HG02623 (cell line): ENCODE measurements at regions not wholly inside any gene's neighbourhood (a gene's known extent, or its start where the extent isn't known, plus 50 kb on each side); places are given as distances from the start of the nearest gene placed in this dataset.

Experiments
- ATAC-seq: cut with Tn5 transposase; IDR thresholded peaks from one replicate; pipeline ENCODE4 v1.9.1; 2021; ENCODE audit warnings: moderate library complexity; ENCODE audit not compliant: unreplicated experiment

- no peak for ATAC-seq
Measured at GRCh38 chr3:83302091-83302490, 1540.6 kb upstream of the GBE1 start.

GRCh38 chr3:83317605-83318004, 1556.2 kb upstream of the GBE1 start:
- no peak for ATAC-seq

DNA sequence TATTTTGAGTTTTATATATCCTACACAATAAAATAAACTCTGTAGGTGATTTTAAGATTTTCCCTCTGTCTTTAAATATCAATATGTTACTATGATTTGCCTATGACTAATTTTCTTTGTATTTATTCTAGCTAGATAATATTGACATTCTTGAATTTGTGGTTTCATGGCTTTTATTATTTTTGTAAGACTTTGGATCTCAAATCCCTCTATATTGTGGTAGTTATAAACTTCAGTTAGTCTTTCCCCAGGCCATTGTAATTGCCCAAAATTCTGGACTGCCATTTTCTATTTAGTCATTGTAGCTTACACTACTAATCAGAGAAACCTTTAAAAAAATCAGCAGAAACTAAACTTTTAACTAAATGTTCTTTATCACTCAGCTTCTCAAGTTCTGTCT, 1559.3 kb upstream of the GBE1 start:
- no peak for ATAC-seq

DNA sequence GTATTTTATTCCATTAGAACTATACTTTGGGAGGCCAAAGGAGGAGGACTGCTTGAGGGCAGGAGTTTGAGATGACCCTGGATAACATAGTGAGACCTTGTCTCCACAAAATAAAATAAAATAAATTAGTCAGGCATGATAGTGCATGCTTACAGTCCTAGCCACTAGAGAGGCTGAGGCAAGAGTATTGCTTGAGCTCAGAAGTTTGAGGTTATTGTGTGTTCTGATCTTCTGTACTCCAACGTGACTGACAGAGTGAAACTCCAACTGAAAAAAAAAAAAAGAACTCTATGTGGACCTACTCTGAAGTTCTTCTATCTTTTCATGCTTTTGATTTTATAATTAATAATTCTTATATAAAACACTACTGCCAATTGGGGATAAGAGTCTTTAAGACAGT, 1560.0 kb upstream of the GBE1 start:
- ATAC-seq, result no peak

- no peak for ATAC-seq
Measured at GRCh38 chr3:83321891-83322290, 1560.4 kb upstream of the GBE1 start.

GRCh38 chr3:83354205-83354604, 1592.8 kb upstream of the GBE1 start:
- ATAC-seq, result no peak

GRCh38 chr3:83393276-83393675, 1565.5 kb upstream of the CADM2 start:
- ATAC-seq, result no peak

GRCh38 chr3:83403927-83404326, 1554.9 kb upstream of the CADM2 start:
- ATAC-seq, result no peak

- no peak for ATAC-seq
Measured at GRCh38 chr3:83426300-83426699, 1532.5 kb upstream of the CADM2 start.

DNA sequence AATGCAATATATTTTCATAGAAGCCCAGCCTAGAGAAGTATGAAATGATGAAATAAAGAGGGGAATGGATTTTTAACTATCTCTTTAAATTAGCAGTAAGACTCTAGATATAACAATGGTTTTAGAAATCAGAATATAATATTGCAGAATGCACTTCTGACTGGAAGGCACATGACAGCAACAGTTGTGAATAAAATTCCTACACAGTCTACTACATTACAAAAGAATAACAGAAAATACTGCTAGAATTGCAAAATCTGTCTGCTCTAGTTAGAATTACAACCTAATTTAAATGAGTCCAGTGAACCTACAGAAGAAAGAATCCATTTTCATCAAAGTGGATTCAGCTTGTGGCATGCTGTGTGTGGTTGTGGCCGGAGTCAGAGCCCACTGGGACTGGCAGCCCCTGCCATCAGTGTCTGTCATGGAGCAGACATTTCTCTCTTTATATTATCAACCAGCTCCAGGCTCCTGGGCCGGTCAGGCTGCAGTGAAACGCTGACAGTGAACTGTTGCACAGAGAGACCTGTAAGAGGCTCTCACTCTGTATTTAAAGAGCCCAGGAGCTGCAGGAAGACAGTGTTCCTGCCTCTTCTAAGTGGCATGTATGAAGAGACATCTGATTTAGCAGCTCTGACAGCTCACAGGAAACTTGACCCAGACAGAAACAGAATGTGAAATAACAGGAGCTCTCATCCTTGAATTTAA, 1523.8 kb upstream of the CADM2 start:
- ATAC-seq, result no peak

DNA sequence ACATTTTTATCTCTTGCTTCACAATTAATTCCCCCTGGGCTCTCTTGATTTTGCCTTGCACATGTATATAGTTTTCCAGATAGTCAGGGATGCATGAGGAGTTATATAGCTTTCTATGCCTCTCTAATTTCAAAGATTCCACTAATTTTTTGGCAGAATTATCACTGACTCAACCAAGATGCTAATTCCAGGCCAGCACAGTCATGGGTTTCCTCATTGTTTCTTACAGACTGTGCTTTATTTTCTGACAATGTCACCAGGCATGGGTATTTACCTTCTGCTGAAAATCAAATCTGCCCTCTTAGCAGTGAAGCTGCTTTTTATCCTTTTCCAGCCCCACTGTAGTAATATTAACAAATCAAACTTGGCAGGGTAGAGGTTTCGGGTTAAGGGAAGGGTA, 1520.6 kb upstream of the CADM2 start:
- ATAC-seq, result no peak

DNA sequence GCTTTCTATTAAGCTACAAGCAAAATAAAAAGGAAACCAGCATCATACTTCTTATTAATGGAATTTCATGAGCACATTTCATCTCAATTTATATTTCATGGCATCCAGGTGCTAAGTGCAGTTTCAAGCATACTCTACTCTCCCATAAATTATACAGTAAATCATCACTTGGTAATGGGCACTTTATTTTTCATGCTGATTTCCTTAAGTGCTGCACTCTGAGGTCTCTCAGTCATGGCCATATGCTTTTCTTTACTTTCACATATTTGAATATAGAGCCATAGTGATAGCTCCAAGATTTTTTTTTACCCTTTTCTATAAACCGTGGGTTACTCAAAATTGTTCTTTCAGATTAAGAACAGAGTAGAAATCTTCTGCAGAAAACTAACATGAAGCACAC, 1505.7 kb upstream of the CADM2 start:
- no peak for ATAC-seq

- no peak for ATAC-seq
Measured at GRCh38 chr3:83454353-83454752, 1504.4 kb upstream of the CADM2 start.

DNA sequence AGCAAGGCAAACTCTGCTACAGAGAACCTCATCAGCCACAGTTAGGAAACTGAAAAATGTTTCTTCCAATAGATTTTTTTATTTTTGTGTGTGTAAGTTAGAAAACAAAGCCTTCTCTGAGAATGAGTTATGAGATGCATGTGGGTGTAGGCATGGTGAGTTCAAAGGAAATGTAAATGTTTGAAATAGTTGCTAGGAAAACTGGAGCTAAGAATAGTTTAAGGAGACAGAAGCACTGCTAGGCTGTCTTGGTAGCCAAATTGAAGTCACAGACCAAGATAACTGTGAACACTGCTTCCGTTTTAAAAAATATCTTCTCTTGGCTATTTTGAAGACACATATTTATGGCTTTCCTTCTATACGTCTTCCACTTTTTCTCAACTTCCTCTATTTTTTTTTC, 1501.2 kb upstream of the CADM2 start:
- no peak for ATAC-seq

DNA sequence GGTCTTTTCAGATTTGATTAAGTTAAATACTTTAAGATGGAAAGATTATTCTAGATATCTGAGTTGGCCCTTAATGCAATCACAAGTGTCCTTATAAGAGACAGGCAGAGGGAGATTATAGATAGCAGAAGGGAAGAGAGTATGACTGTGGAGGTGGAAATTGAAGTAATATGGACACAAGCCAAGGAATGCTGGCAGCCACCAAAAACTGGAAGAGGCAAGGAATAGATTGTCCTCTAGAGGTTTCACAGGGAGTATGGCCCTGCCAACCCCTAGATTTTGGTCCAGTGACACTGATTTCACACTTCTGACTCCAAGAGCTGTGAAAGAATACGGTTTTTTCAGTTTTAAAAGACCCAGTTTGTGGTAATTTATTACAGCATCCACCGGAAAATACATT, 1498.7 kb upstream of the CADM2 start:
- ATAC-seq, result no peak

GRCh38 chr3:83461411-83461810, 1497.4 kb upstream of the CADM2 start:
- ATAC-seq, result no peak

DNA sequence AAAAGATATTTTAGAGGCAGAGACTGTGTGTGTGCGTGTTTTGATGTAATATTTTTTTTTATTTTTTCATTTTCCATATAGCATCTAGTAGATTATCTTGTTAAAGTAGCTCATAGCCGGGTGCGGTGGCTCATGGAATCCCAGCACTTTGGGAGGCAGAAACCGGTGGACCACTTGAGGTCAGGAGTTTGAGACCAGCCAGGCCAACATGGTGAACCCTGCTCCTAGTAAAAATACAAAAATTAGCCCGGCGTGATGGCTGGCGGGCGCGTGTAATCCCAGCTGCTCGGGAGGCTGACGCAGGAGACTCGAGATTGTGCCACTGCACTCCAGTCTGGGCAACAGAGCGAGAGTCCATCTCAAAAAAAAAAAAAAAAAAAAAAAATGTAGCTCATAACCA, 1481.2 kb upstream of the CADM2 start:
- no peak for ATAC-seq

DNA sequence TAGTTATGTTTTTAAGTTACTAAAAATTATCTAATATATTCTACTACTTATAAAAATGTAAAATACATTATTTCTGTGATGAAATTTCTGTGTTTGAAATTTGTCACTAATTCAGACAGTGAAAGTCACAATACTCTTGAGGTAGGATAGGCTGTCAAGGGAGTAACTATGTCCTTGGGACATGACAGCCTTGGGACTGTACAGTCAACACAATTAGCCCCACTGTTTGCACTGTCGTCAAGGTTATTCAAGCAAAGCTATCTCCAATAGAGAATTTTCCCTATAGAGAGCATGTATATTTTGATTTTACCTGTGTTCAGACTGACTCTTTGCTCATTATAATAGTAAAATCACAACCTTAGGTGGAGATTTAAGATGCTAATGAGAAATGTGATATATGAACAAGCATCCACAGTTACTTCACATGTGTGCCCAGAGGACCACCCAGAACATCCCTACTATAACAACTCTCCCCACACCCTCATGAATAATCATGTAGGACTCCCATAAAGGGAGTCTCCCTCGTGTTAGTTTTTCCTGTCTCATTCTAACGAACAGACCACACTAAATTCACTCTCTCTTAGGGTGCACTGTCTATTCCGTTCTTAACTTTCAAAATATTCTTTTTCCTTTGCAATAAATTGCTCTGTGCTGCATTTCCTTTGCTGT, 1476.3 kb upstream of the CADM2 start:
- no peak for ATAC-seq

DNA sequence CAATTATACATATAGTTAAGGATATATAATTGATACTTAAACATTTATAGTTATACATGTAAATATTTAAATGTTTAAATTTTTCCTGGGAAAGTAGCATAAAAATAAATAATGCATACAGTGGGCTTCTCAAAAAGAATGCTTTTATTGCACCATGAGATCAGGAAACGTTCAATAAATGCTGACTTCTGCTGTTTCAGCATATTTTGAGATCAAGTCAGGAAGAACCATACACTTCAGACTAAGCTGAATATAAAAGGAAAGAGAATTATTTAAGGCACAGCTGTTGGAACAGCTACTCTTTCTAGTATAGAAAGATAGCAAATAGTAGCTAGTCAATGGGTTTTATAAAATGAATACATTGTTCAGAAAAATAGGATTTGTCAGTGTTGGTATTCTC, 1462.3 kb upstream of the CADM2 start:
- no peak for ATAC-seq

DNA sequence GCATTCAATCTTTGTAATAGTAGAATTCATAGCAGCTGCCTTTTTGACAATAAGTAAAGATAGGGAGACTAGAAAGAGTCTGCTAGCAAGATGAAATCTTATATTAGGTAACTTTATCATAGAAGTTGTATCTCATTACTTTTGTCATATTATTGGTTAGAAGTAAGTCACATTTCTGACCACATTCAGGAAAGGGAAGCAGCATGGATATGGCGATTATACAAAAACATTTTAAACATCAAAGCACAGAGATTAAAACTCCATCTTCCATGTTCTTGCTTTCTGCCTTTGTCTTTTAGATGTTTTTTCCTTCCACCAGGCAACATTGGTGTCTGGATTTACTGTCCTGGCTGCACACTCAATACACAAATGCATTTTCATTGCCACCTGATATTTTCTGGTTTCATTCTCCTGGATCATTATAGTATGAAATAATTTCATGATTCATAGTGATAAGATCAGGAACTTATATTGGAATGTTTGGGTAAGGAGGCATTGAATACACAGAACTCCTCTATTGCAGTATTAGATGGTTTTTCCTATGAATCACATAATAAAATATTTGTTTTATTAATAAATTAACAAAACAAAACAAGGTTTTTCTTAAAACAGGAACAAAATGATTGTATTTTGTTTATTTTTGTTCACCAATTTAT, 1460.3 kb upstream of the CADM2 start:
- ATAC-seq, result no peak

- no peak for ATAC-seq
Measured at GRCh38 chr3:83500422-83500821, 1458.4 kb upstream of the CADM2 start.

DNA sequence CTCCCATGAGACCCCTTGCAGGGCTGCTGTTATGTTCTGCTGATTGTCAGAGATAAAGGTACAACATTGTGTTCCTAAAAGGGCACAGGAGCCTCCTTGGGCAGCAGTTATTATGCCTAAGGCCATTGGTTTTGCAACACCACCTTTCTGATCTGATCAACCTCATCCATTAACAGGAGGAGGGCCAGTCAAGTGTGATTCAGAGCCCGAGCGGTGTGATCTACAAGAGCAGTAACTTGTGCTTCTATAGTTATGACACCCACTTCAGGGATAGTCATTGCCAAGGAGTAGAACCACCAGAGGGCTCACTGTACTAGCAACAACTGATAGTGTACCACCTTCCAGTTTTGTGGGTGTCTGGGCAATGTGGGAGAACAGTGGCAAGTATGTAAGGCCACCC, 1457.9 kb upstream of the CADM2 start:
- no peak for ATAC-seq
